OCI-M2 (cell line): ENCODE measurements at regions not wholly inside any gene's neighbourhood (a gene's known extent, or its start where the extent isn't known, plus 50 kb on each side); places are given as distances from the start of the nearest gene placed in this dataset.
"Not testable (repeated sequence)": the region's sequence is repeated elsewhere in the genome, so short reads cannot be mapped to it uniquely, and the experiment has no call there.

Source experiments
- DNase-seq: peaks from one replicate; lab custom pipeline; 2025; ENCODE audit not compliant: unreplicated experiment; lab: John Stamatoyannopoulos, UW

DNA sequence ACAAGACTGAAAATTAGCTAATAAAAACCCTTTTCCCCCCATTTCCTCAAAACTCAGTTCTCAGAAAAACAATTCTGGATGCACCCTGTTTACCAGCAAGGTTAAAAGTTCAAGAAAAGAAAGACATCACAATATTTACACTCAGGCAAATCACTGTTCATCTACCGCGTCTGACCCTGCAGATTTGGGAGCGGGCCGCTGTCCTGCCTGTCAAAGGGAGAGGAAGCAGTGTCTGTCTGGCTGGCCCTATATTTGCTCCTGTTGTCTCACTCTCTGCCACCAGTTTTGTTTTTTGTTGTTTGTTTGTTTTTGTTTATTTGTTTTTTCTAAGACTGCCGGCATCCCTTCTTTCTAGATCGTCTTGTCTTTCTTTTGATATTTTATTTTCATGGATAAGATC, 299.4 kb downstream of the BCL2L11 start:
- not testable (repeated sequence) for DNase-seq

DNA sequence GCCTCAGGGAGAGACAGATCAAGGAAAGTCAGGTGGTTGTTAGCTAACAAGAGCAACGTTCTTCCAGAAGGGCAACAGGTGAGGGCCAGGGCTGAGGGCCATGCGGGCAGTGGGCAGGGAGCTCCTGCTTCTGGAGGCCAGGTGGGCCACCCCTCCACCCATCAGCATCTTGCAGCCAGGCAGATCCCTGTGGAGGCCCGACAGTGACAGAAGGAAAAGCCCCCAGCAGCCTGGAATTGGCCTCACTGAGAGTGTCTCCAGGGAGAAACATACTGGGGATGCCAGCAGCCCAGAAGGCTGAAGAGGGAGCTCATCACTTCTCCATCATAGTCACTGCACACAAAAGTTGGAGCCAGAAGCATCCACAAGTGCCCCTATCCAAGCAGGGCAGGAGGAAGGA, 300.1 kb downstream of the BCL2L11 start:
- not testable (repeated sequence) for DNase-seq

DNA sequence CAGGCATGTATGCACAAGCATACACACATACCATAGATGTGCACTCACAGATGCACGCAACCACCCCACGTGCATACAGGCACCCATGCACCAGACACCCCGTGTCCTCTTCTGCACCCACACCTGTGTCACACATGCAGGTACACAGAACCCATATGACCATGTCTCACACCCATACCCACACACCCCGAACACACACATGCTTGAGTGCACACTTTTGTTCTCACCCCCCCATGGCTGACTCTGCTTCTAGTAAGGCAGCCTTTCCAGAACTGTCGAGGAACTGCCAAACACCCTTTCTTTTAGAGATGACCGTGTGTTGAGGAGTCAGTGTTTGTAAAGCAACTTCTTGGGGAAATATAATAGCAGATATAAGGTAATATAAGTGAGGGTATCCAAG, 301.2 kb downstream of the BCL2L11 start:
- not testable (repeated sequence) for DNase-seq

DNA sequence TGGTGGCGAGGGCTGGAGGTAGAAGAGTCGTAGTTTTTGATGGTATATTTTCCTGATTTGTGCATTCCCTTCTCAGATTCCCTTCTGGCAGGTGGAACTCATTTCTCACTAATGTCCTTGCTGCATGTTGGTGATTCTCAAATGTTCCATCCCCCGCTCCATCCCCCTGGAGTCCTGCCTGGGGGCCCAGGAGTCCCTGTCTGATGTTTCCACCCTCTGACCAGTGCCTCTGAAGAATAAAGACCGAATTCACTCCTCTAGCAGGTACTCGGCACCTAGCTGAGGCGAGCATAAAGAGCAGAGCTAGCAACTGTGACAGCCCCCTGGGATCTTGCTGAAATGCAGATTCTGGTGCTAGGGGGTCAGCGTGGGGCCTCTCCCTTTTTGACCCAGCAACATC, 301.8 kb downstream of the BCL2L11 start:
- DNase-seq: not testable (repeated sequence)

DNA sequence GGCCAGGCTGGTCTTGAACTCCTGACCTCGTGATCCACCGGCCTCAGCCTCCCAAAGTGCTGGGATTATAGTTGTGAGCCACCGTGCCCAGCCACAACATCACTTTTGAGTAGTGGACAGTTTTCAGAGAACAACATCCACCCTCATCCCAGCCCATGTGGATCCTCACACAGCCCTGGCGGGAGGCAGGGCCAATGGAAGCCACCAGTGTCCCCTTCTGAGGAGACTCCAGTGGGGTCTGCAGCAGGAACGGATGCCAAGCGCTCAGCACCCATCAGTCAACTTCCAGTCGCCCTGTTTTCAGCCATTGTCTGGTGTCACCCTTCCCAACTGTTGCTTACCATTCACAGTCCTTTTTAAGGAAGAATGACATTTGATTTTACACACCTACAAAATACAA, 302.5 kb downstream of the BCL2L11 start:
- DNase-seq: not testable (repeated sequence)

DNA sequence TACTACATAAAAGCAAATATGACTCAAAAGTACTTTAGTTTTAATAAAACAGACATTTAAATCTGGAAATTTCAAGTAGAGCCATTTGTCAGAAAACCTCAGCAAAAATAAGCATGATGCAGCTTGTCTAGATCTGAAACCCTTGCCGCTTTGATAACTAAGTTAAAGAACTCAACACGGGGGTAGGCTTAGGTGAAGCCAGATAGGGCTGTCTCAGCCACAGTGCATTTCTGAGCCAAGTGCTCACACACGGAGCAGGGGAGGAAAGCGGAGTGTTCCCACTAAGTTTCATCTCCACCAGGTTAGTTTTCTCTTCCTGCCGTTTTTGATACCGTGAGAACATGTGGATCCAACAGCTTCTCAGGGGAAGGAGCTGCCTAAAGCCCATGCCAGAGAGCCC, 303.5 kb downstream of the BCL2L11 start:
- DNase-seq: not testable (repeated sequence)

DNA sequence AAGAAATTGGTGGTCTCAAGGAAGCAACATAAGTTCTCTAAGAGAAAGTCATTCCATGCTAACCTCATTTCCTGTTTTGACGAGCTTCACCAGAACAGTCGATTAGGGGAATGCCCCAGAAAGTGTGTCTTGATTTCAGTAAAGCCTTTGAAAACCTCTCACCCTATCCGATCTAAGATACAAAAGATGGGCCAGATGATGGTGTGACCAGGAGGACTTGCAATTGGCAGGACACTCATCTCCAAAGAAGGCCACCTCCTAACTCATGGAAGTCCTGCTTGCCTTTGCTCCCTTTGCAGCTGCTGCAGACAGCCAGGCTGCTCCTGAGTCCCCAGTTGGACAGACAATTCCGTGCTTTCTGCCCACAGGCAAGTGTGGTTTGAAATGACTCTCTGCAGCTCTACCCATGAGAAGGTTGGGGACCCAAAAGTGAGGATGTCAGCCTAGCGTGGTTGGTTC, 304.2 kb downstream of the BCL2L11 start:
- DNase-seq: not testable (repeated sequence)

DNA sequence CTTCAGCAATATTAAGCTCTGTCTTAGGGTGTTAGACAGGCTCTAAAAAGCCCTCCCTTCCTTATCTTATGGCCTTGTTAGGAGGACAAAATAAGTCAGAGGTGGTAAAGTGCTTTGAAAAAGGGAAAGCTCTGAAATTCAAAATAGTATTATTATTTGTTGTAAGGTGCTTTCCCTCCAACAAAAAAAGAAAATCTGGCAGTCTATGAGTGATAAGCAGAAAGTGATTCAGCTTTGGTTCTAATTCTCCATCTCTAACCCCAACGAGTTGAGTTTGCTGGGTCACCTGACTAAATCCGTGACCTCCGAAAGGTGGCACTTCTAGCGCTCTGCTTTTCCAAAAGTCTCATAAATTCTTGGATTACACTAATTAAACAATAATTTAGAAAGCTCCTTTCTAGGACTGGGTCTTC, 305.1 kb downstream of the BCL2L11 start:
- not testable (repeated sequence) for DNase-seq

DNA sequence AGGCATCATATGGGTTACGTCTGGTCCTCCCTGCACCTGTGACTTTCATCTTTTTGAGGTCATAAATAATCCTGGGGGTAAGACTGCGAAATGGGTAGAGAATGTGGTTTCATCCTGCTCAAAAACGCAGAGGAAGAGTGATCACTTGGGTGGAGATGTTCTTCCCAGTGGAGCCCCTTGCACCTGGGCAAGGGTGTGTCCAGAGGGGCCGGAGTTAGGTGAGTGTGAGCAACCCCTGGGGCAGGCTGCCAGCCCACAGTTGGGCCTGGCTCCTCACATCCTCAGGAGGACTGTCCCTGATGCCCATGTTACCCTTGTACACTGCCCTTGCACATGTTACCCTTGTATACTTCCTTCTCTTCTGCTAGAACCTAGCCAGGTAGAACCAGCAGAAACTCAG, 306.6 kb downstream of the BCL2L11 start:
- not testable (repeated sequence) for DNase-seq

DNA sequence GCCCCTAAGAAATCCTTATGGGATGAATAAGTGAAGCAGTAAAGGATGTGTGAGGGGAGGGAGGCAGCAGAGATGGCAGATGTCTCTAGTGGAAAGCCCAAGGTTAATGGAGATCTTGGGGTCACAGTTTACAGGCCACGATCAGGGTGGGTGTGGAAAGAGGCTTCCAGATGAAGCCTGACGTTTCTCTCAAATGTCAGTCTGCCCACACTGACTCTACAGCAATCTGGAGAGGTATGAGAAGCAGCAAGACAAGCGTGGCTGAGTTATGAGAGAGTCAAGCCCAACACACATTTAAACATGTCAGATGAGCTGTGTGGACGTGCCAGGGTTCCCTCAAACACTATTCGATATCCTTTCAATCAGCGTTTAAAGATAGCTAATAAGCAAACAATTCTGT, 308.2 kb downstream of the BCL2L11 start:
- not testable (repeated sequence) for DNase-seq

DNA sequence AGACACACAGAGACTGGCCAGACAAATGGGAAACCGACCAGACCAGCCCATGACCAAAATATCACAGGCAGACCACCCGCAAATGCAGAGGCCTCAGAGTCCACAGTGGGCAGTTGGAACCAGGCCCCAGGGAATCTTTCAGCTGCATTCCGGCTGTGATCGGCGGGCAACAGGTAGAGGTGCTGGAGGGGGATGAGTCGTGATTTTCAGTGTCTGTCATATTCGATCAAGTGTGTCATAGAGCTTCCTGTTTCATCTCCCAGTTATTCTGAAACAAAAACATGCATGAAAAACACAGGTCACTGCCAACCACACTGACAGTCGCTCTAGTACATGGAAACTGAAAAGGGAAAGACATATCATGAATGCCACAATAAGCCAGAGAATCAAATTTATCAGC, 308.6 kb downstream of the BCL2L11 start:
- not testable (repeated sequence) for DNase-seq

DNA sequence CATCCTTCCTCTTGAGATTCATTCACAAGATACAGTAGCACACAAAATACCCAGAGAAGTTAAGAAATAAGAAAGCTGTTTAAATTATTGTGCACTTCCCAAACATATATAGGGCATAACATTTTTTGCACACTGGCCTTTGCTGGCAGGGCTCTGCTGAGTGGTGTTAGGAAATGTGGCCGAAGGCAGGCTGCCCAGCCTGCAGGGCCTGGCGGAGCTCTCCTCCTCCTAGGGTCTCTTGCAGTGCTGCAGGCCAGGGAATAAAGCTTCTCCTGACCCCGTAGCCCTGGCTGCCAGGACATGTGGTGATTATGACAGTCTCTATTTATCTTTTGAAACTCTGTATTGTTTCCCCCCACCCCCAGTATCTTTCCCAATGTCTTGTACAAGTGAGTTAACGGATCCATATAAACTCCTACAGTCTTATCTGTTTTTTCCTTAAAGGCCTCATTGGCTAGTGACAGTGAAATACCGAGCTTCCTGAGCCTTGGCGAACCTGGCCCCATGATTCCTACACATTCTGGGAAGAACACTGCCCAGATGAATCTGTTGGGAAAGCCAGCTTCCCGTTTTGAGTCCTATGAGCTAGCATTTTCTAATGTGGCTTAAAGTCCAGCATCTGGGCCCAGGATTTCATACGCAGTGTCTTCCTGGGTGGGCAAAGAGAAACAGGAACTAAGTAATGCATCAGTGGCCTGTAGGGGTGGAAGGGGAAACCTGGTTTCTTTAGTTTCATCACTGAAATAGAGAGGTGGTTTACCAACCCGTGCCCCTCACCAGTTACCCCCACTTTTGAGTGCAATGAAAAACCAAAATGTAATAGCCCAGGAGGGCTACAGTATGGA, 310.3 kb downstream of the BCL2L11 start:
- DNase-seq: not testable (repeated sequence)

DNA sequence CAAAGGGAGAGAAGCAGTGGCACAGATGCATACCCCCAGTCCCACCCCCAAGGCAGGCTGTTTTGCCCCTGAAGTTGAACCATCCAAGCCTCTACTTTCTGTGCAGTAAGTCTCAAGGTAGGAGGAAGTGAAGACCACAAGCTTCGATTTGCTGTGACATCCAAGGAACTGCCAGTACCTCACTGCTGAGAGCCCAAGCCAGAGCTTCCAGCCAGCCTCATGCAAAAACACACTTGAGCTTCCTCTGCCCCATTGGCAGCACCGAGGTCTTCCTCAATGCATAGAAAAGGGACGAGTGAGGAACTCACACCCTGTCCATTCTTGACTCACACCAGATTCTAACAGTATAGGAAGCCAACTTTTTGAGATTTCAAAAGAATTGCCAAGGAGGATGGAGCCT, 311.7 kb downstream of the BCL2L11 start:
- not testable (repeated sequence) for DNase-seq

DNA sequence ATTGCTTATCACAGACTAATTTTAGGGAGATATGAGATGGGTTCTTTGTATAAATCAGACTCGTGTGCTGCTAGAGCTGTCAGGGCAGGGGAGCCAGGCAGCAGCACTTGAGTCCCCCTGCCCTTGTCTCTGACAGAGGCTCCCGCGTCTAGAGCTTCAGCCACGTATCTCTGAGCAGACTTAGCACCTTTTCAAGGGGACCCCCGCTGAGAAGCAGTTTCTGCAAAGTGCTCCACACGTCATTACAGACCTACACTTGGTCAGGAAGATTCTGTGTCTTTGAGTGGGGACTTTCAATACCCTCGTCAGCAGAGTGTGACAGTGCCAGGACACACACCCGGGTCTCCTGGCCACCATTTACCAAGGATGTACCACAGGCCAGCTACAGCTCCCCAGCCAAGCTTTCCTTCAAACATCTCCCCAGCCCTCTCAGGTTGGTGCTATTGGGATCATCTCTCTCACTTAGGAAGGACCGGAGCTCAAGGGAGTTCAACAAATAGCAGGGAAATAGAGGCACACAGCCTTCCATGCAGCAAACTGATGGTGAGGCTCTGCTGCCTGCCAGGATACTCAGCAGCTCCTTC, 312.3 kb downstream of the BCL2L11 start:
- not testable (repeated sequence) for DNase-seq

DNA sequence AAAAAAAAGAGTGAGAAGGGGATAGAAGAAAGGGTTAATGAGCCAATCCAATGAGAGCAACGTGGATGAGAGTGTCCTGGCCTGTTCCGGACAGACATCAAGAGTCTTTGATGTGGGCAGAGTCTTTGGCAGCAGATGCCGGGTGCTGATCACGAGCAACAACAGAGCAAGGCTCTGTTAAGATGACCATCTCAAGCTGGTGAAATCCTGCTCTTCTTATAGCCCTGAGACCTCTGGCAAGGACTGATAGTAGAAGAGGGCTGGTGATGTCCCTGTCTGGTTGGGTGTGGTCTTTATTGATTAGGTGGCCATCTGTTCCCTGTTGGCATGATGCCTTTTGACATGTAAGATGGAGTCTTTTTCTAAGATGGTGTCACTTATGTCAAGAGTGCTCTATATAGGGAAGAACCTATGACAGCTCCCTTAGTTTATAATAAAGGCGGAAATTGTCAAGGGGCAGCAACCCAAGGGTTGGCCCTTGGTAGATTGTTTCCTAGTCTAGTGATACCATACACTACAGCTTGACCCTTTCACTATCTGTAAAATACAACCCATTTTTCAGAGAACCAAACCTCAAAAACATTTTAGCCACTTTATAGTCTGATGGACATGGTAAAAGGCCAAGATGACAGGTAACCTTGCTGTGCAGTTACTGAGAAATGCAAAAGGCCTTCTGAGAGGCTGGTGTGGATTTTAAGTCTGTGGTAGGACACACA, 313.3 kb downstream of the BCL2L11 start:
- not testable (repeated sequence) for DNase-seq

DNA sequence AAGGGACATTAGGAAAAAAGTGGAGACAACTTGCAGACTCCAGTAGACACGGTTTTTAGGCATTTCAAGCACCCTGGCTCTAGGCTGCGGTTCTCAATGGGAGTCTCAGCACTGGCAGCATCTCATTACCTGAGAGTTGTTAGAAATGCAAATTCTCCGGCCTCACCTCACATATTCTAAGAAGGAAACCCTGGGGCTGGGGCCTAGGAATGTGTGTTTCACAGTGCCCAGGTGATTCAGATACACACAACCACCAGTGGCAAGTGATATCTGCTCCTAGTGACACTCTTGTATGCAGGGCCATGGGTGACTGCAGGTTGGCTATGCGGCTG, 313.9 kb downstream of the BCL2L11 start:
- DNase-seq: not testable (repeated sequence)

DNA sequence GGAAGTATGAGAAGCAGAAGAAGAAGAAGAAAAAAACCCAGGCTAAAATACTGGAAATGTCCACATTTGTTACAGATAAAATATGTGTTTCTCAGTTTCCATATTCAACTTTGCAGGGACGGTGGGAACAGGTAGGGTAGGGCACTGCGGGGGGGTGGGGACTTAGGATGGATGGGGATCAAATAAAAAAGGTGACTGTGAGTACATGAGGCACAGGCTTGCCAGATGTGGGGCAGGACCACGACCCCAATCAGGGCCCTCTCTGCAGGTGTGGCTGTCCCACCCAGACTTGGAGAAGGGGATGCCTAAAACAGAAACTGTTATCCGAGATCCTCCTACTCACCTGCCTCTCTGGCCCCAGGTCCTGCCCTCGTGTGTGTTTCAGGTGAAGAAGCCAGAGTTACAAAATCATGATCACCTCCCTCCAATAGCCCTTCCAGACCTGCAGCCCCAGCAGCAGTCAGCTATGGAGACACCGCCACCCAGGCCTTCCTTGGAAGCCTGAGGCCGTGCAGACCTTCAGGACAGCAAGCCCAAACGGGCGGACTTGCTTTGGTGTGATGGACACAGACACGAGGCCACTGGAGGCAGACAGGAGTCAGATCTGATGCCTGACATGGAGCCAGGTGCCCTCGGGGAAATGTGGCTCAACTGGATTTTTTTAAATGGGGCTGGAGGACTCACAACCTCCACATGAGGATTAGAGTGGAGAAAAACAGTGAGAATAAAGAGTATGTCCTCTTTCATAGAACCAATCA, 315.0 kb downstream of the BCL2L11 start:
- not testable (repeated sequence) for DNase-seq

DNA sequence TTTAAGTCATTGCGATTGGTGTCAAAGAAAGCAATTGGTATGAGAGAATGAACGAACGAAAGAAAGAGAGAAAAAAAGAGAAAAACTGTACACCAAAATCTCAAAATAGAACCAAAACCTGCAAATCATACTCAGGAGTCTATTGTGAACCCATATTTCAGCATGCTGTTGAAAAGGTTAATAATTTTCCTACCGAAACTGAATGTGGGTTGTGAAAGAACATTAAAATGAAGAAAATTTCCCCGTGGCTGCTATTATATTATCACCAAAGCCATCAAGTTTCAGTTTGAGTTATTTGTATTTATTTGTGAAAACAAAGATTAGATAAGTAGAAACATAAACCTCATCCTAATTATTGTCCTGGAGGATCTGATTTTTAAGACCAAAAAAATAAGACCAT, 315.7 kb downstream of the BCL2L11 start:
- DNase-seq: not testable (repeated sequence)

DNA sequence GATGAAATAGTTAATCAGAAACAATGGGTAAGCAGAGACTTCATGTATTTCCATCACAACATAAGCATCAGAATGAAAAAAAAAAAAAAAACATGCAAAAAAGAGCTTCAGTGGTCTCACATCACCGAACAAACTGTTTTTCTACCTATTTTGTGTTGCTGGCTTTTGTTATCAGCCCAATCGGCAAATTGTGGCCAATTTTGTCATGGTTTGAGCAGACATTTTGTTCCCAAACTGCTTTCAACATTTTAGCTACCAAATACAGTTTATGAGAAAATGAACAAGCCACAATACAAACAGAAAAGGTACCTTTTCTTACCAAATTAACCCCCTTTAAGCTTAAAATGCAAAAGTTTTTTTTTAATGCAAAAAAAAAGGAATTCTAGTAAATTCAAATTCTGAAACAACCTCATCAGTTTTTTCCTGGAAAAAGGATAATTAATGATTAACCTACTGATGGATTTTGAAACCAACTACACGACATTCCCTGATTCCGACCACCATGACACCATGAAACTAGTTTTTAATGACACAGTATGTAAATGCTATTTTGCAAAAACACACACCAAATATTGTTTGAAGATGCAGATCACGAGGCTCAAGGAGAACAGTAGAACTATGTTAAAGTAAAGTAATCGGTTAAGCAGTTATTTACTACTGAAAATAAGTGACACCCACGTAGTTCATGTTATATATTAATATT, 316.7 kb downstream of the BCL2L11 start:
- DNase-seq: not testable (repeated sequence)

DNA sequence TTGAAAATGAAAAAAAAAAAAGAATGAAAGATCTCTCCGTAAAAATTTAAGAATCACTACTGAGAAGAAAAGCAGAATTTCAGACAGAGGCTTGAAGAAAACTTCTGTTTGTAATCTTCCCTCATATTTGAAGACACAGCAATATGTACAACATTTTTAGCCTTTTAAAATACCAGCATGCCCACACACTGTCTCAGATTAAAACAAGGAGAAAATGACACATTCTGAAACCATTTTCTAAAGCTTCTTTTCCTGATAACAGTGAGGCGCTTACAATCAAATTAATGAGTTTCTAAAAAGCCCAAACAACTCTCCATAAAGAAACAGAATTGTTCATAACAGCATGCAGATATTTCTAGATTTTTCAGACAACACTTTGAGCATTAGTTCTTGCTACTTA, 317.4 kb downstream of the BCL2L11 start:
- DNase-seq: not testable (repeated sequence)
